ENCODE measurements at regions not wholly inside any gene's neighbourhood (a gene's known extent, or its start where the extent isn't known, plus 50 kb on each side); places are given as distances from the start of the nearest gene placed in this dataset.

GRCh38 chr4:123546573-123547060 is 150.0 kb downstream of the SPRY1 start:
- no peak for TF ChIP-seq CTCF (IDR thresholded peaks at IDR 0.05)
- no peak for TF ChIP-seq POLR2A (IDR thresholded peaks at IDR 0.05)
